Ishikawa (cell line): ENCODE measurements at regions not wholly inside any gene's neighbourhood (a gene's known extent, or its start where the extent isn't known, plus 50 kb on each side); places are given as distances from the start of the nearest gene placed in this dataset.

Experiments used
- CEBPB ChIP-seq: IDR thresholded peaks from 2 replicates; pipeline ENCODE4 v1.6.1; 2012
- CREB1 ChIP-seq: IDR thresholded peaks from 2 replicates; pipeline ENCODE4 v1.6.1; 2012; ENCODE audit warnings: low read depth
- EGR1 ChIP-seq: IDR thresholded peaks from 2 replicates; pipeline ENCODE4 v1.6.1; 2012
- EP300 ChIP-seq: IDR thresholded peaks from 2 replicates; pipeline ENCODE4 v1.6.1; 2012; ENCODE audit warnings: borderline replicate concordance
- FOXM1 ChIP-seq: IDR thresholded peaks from 2 replicates; pipeline ENCODE4 v1.6.1; 2012; ENCODE audit warnings: low read depth, borderline replicate concordance
- RAD21 ChIP-seq: IDR thresholded peaks from 2 replicates; pipeline ENCODE4 v1.6.1; 2012; ENCODE audit warnings: low read depth
- TAF1 ChIP-seq: IDR thresholded peaks from 2 replicates; pipeline ENCODE4 v1.6.1; 2012; ENCODE audit warnings: low read depth, mild to moderate bottlenecking
- YY1 ChIP-seq: IDR thresholded peaks from 2 replicates; pipeline ENCODE4 v1.6.1; 2012; ENCODE audit warnings: low read depth
- ZBTB7A ChIP-seq: IDR thresholded peaks from 2 replicates; pipeline ENCODE4 v1.6.1; 2012; ENCODE audit warnings: low read depth
- TF ChIP-seq, protein P1 (sequence below): IDR thresholded peaks from 2 replicates; pipeline ENCODE4 v1.6.1; 2012; ENCODE audit warnings: low read depth, mild to moderate bottlenecking
- TF ChIP-seq, protein P2 (sequence below): IDR thresholded peaks from 2 replicates; pipeline ENCODE4 v1.6.1; 2012
- TF ChIP-seq, protein P3 (sequence below): IDR thresholded peaks from 2 replicates; pipeline ENCODE4 v1.6.1; 2012

DNA sequence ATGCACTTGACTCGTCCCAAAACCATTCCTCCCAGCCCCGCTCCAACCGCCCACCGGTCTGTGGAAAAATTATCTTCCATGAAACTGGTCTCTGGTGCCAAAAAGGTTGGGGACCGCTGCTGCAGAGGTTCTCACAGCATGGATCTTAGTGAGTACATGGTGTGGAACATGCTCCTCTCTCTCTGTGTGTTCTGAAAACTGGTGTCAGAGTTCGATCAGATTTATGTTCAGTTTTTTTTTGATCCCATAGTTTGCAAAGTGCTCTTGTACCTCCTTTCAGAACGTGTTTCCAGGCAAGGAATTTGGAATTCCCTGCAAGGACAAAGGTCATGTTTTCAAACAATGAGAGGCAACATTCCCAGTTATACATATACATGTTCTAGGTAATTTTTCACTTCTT is 61.2 kb upstream of the FAM171A1 start:
- no peak for TF ChIP-seq EGR1
- TF ChIP-seq CREB1 = no peak
- TF ChIP-seq CEBPB = no peak
- TF ChIP-seq YY1 = no peak
- TF ChIP-seq ZBTB7A = no peak
- TF ChIP-seq, protein P1, sequence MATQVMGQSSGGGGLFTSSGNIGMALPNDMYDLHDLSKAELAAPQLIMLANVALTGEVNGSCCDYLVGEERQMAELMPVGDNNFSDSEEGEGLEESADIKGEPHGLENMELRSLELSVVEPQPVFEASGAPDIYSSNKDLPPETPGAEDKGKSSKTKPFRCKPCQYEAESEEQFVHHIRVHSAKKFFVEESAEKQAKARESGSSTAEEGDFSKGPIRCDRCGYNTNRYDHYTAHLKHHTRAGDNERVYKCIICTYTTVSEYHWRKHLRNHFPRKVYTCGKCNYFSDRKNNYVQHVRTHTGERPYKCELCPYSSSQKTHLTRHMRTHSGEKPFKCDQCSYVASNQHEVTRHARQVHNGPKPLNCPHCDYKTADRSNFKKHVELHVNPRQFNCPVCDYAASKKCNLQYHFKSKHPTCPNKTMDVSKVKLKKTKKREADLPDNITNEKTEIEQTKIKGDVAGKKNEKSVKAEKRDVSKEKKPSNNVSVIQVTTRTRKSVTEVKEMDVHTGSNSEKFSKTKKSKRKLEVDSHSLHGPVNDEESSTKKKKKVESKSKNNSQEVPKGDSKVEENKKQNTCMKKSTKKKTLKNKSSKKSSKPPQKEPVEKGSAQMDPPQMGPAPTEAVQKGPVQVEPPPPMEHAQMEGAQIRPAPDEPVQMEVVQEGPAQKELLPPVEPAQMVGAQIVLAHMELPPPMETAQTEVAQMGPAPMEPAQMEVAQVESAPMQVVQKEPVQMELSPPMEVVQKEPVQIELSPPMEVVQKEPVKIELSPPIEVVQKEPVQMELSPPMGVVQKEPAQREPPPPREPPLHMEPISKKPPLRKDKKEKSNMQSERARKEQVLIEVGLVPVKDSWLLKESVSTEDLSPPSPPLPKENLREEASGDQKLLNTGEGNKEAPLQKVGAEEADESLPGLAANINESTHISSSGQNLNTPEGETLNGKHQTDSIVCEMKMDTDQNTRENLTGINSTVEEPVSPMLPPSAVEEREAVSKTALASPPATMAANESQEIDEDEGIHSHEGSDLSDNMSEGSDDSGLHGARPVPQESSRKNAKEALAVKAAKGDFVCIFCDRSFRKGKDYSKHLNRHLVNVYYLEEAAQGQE = no peak
- TF ChIP-seq, protein P2, sequence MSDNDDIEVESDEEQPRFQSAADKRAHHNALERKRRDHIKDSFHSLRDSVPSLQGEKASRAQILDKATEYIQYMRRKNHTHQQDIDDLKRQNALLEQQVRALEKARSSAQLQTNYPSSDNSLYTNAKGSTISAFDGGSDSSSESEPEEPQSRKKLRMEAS = no peak
- TF ChIP-seq EP300 = no peak
- TF ChIP-seq RAD21 = no peak
- TF ChIP-seq, protein P3, sequence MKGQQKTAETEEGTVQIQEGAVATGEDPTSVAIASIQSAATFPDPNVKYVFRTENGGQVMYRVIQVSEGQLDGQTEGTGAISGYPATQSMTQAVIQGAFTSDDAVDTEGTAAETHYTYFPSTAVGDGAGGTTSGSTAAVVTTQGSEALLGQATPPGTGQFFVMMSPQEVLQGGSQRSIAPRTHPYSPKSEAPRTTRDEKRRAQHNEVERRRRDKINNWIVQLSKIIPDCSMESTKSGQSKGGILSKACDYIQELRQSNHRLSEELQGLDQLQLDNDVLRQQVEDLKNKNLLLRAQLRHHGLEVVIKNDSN = no peak
- no peak for TF ChIP-seq FOXM1
- no peak for TF ChIP-seq TAF1
